HG03066 (cell line): ENCODE measurements at regions not wholly inside any gene's neighbourhood (a gene's known extent, or its start where the extent isn't known, plus 50 kb on each side); places are given as distances from the start of the nearest gene placed in this dataset.

Experiments
- ATAC-seq: cut with Tn5 transposase; IDR thresholded peaks from one replicate; pipeline ENCODE4 v1.9.1; 2021; ENCODE audit warnings: low read depth; ENCODE audit not compliant: unreplicated experiment

- ATAC-seq = no peak
These were observed 570.5 kb upstream of the TENM3 start for GRCh38 chr4:181672751-181673150.

GRCh38 chr4:181674315-181674875 lies 568.8 kb upstream of the TENM3 start:
- ATAC-seq = no peak

DNA sequence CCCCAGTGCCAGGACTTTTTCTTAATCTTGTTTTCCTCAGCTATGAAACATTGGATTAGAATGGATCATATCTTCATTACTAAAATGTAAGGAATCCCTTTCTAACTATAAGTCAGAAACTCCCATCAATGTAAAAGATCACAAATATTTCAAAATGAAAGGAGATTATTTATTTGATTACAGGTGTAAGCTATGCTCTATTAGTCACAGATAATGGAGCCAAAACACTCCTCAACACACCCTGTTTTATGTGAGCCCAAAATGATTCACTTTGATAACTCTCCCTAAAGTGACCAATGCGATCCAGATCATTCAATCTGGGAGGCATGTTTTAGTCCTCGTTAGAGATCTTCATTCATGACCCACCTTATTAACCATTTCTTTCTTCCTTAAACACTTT lies 566.7 kb upstream of the TENM3 start:
- no peak for ATAC-seq

DNA sequence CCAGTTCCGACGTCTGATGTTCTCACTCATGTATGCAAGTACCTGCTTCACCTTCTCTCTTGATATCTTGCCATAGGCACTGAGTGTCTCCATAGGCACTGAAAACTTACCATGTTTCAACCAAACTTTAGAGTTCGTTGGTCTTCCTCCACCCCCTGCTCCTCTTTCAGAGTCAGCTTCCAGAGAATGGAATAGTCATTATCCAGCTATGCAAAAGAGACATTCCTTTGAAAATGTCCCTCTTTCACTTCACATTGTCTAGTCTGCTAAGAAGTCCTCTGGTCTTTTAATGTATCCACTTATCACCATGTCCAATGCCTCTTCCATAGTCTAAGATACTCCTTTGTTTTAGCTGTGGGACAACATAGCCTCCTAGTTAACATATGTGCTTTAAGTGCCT lies 566.0 kb upstream of the TENM3 start:
- ATAC-seq = no peak

DNA sequence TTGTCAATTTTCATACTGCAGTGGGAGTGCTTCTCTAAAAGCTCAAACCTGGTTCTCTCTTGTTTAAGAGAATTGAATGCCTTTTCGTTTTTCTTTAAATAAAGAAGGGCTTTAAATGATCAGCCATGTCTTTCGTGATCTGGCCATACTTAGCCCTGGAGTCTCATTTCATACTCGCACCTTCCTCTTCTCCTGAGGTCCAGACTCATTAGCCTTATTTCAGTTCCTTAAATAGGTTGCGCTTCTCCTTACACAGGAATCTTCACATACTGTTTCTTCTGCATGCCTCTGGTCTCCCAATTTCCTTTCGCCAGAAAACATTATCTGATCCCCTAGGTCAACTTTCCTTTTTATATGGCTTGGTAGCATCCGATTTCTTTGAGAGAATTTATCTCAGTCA lies 565.6 kb upstream of the TENM3 start:
- no peak for ATAC-seq

- ATAC-seq = no peak
These were observed 563.4 kb upstream of the TENM3 start for GRCh38 chr4:181679754-181680153.

DNA sequence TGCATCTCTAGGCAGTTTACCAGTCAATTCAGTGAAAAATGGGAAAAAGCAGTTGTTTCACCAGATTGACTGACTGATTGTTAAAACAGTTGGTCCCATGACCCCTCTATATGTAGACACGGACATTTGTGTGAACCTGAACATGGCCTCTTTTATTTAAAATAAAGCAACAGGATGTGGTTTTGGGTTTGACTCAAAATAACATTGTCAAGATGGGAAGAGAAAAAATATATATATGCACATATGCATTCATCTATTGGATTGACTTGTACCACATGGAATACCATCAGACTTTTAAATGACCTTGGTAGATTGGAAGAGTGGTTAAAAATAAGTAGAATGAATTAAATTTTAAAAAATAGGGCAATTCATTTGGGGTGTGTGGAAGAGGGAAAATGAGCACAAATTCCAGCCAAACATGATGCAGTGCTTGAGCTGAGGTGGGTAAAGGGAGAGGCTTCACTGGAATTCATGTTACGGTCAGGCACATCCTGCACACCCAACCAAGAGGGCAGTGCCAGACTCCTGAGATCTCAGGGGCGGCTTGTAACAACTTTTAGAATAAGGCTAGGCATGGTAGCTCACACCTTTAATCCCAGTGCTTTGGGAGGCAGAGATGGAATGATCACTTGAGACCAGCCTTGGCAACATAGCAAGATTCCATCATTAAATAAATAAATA lies 560.7 kb upstream of the TENM3 start:
- ATAC-seq = no peak

DNA sequence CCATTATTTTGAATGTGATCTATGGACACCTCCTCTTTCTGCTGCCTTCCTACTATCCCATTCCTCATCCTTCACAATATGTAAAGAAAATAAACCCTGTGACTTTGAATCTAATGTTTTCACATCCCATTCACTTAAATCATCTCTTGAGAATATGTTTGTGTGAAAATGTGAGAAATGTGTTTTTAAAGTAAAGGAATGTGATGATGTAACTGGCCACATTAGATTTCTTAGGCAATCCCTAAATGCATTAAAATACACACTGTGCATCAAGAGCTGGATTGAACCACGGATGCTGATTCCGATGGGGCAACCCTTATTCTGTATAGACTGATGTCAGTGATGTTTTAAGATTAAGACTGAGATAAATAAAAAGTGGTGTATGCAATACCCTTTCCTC lies 558.9 kb upstream of the TENM3 start:
- ATAC-seq = no peak

GRCh38 chr4:181685461-181685860 lies 557.7 kb upstream of the TENM3 start:
- no peak for ATAC-seq

- ATAC-seq = no peak
These were observed 557.3 kb upstream of the TENM3 start for GRCh38 chr4:181685911-181686310.

GRCh38 chr4:181687116-181687515 lies 556.1 kb upstream of the TENM3 start:
- no peak for ATAC-seq

- ATAC-seq = no peak
These were observed 554.8 kb upstream of the TENM3 start for GRCh38 chr4:181688432-181688831.

DNA sequence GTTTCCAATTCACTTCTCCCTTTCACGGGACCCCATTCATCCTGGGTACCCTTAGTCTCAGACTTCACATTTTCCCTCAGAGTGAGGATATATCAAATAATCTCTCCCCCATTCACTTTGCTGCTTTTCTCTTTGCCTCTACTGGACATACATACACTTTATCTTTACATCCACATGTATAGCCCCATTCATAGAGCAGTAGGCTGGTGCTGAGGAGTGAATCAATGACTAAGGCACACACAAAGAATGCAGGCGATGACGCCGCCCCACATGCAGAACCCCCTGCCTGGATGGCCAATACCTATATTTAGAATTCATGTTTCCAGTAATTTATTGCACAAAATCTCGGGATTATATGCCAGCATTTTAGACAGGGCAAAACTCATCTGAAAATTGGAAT lies 554.3 kb upstream of the TENM3 start:
- no peak for ATAC-seq

DNA sequence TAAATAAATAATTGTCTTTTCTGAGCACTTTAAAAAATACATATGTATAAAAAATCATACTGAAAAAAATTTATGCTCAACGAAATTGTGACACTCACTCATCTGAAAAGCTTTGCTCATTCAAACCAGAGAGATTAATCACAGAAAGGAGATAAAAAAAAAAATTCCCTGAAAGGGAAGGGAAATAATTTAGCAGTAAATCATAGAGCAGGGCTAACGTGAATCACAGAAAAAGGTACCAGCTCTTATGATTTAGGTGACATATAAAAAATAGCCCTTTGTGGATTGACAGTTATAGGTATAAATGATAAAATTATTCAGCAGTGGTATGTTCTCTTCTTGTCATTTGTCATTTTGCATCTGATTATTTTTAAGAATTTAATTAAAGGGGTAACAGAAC lies 552.7 kb upstream of the TENM3 start:
- ATAC-seq = no peak

- no peak for ATAC-seq
These were observed 550.2 kb upstream of the TENM3 start for GRCh38 chr4:181692965-181693364.

- no peak for ATAC-seq
These were observed 549.7 kb upstream of the TENM3 start for GRCh38 chr4:181693517-181693916.

- no peak for ATAC-seq
These were observed 545.0 kb upstream of the TENM3 start for GRCh38 chr4:181698221-181698620.

DNA sequence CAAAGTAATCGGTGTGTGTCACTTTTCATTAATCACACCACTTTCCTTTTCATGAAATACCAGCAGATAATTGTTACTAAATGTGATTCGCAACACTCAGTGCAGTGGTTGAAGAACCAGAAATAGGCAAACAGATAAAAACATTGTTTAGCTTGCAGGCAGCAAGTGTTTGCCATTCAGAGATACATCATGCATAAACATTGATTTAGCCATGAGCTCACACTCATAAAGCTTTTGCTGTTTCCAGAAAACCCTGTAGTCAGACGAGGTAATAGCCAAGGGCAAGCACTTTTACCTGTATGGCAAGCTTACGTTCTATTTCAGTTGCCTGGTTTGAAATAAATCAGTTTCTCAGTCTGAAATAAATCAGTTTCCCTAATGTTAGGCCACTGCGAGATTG lies 542.0 kb upstream of the TENM3 start:
- no peak for ATAC-seq

- no peak for ATAC-seq
These were observed 541.3 kb upstream of the TENM3 start for GRCh38 chr4:181701894-181702293.

DNA sequence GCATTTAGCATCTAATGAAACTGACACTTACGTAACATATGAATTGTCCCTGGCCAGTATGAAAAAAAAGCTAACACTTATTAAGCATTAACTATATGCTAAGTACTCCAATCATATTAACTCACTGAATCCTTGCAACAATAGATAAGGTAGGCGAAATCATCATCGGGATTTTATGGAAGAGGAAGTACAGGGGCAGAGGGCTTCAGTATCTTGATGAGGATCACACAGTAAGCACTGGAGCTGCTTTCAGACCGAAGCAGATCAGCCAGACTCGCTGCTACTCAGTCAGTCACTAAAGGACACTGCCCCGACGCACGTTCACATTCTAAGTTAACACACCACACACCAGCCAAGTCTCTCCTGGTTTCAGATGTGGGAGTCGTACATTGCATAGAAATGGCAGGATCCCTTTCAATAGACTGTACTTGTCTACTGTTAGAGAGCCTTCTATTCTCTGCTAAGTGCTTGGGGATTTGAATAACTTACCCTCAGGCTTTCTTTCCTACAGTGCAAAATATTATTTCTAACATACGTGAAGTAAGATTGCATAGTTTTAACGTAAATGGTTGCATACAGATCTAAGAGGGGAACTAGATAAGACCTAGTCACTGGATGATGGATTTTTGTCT lies 540.2 kb upstream of the TENM3 start:
- no peak for ATAC-seq

DNA sequence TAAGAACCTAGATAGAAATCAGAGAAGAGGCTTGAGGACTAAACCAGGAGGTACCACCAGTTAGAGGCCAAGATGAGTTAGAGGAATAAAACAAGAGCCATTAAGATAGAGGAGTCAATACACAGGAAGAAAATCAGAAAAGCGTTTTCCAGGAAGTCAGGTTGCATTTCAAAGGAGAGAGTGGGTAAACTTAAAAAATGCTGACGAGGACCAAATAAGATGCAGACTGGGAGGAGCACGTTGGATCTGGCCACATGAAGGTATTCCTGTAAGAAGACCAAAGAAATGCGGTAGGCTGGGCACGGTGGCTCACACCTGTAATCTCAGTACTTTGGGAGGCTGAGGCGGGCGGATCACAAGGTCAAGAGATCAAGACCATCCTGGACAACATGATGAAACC lies 533.1 kb upstream of the TENM3 start:
- ATAC-seq = no peak

GRCh38 chr4:181711387-181711786 lies 531.8 kb upstream of the TENM3 start:
- no peak for ATAC-seq
